ENCODE measurements at regions not wholly inside any gene's neighbourhood (a gene's known extent, or its start where the extent isn't known, plus 50 kb on each side); places are given as distances from the start of the nearest gene placed in this dataset.

- no peaks in the 10 kb centered on the region for H3K36me3 Mint-ChIP-seq (ENCODE audit: low read depth)
- ATAC-seq (ENCODE audit: poor library complexity) = no peak
- no peak overlapping the region for H3K27ac Mint-ChIP-seq
- Histone ChIP-seq H3K36me3 (ENCODE audit: insufficient read depth, low read length) (no peaks in the 10 kb centered on the region), H3K27ac (ENCODE audit: low read depth in 1 of 2, low read length in 2 of 2) (no peak overlapping the region), H3K27me3 (ENCODE audit: control insufficient read depth in 1 of 2, insufficient read depth in 2 of 2, low read length in 2 of 2) (no peaks in the 10 kb centered on the region), H3K4me3 (ENCODE audit: low read length) (no peak overlapping the region), H3K9me3 (ENCODE audit: control insufficient read depth in 1 of 2, insufficient read depth in 1 of 2, low read length in 2 of 2) (no peaks in the 10 kb centered on the region), H3K4me1 (ENCODE audit: insufficient read depth, low read length) (no peaks in the 10 kb centered on the region)
- peaks cover 3% of the 10 kb centered on the region for H3K9me3 Mint-ChIP-seq
- intact Hi-C loops (cut with DNase I, micrococcal nuclease) = no loop called here
- no peak for DNase-seq
- ChIA-PET CTCF (no interaction called here), POLR2A (no interaction called here)
- H3K4me3 Mint-ChIP-seq = no peak overlapping the region
- H3K4me1 Mint-ChIP-seq (ENCODE audit: low read depth) = no peaks in the 10 kb centered on the region
- no peak for TF ChIP-seq CTCF (IDR thresholded peaks at IDR 0.05)
- H3K27me3 Mint-ChIP-seq = no peaks in the 10 kb centered on the region
These were observed 1275.2 kb upstream of the CRIM1 start for GRCh38 chr2:35080231-35080910.

GRCh38 chr2:35067420-35067819 lies 1288.2 kb upstream of the CRIM1 start:
- Mint-ChIP-seq H3K27ac (no peak overlapping the region), H3K27me3 (no peaks in the 10 kb centered on the region), H3K9me3 (peaks cover 19% of the 10 kb centered on the region), H3K4me3 (no peak overlapping the region), H3K4me1 (ENCODE audit: low read depth) (no peaks in the 10 kb centered on the region), H3K36me3 (ENCODE audit: low read depth) (no peaks in the 10 kb centered on the region)
- ChIA-PET POLR2A (no interaction called here), CTCF (no interaction called here)
- TF ChIP-seq CTCF (IDR thresholded peaks at IDR 0.05) = no peak
- Histone ChIP-seq H3K36me3 (ENCODE audit: insufficient read depth, low read length) (no peaks in the 10 kb centered on the region), H3K4me3 (ENCODE audit: low read length) (no peak overlapping the region), H3K4me1 (ENCODE audit: insufficient read depth, low read length) (no peaks in the 10 kb centered on the region), H3K27me3 (ENCODE audit: control insufficient read depth in 1 of 2, insufficient read depth in 2 of 2, low read length in 2 of 2) (no peaks in the 10 kb centered on the region), H3K27ac (ENCODE audit: low read depth in 1 of 2, low read length in 2 of 2) (no peak overlapping the region), H3K9me3 (ENCODE audit: control insufficient read depth in 1 of 2, insufficient read depth in 1 of 2, low read length in 2 of 2) (peaks cover 3 to 4% of the 10 kb centered on the region in 2 experiments)
- no peak for ATAC-seq (ENCODE audit: poor library complexity)
- intact Hi-C loops (cut with DNase I, micrococcal nuclease) = no loop called here
- DNase-seq = no peak

GRCh38 chr2:35063836-35064235 lies 1291.7 kb upstream of the CRIM1 start:
- no peaks in the 10 kb centered on the region for H3K4me1 ChIP-seq (ENCODE audit: insufficient read depth, low read length)
- no peaks in the 10 kb centered on the region for H3K4me1 Mint-ChIP-seq (ENCODE audit: low read depth)
- intact Hi-C loops (cut with DNase I, micrococcal nuclease) = no loop called here

More at GRCh38 chr2:35063836-35064235, 1291.7 kb upstream of the CRIM1 start:
- Histone ChIP-seq H3K27me3 (ENCODE audit: control insufficient read depth in 1 of 2, insufficient read depth in 2 of 2, low read length in 2 of 2) (no peaks in the 10 kb centered on the region), H3K9me3 (ENCODE audit: control insufficient read depth in 1 of 2, insufficient read depth in 1 of 2, low read length in 2 of 2) (peaks cover 0 to 4% of the 10 kb centered on the region in 2 experiments), H3K36me3 (ENCODE audit: insufficient read depth, low read length) (no peaks in the 10 kb centered on the region), H3K27ac (ENCODE audit: low read depth in 1 of 2, low read length in 2 of 2) (no peak overlapping the region), H3K4me3 (ENCODE audit: low read length) (no peak overlapping the region)
- POLR2A ChIA-PET = no interaction called here
- Mint-ChIP-seq H3K9me3 (peaks cover 10% of the 10 kb centered on the region), H3K27ac (no peak overlapping the region), H3K36me3 (ENCODE audit: low read depth) (no peaks in the 10 kb centered on the region), H3K27me3 (no peaks in the 10 kb centered on the region), H3K4me3 (no peak overlapping the region)
- CTCF ChIA-PET = no interaction called here
- DNase-seq = no peak
- no peak for ATAC-seq (ENCODE audit: poor library complexity)
- TF ChIP-seq CTCF (IDR thresholded peaks at IDR 0.05) = no peak

Measured in CD4-positive, alpha-beta T cell (primary cell).